ENCODE measurements at regions not wholly inside any gene's neighbourhood (a gene's known extent, or its start where the extent isn't known, plus 50 kb on each side); places are given as distances from the start of the nearest gene placed in this dataset.
A peak's percentile ranks its signal among the peaks of the same experiment; 100 is the strongest.

GRCh38 chr2:17093712-17094111, 424.5 kb downstream of the RAD51AP2 start:
- no peak overlapping the region for H3K4me3 ChIP-seq (ENCODE audit: low read depth, low read length)
- TF ChIP-seq CTCF (IDR thresholded peaks at IDR 0.05; ENCODE audit: insufficient read depth, low read depth, low read length), result no peak
- no peak for DNase-seq (ENCODE audit: low read depth)

- H3K4me3 ChIP-seq (ENCODE audit: low read depth, low read length), result no peak overlapping the region
- peak; percentile 10 for DNase-seq (ENCODE audit: low read depth)
- no peak for TF ChIP-seq CTCF (IDR thresholded peaks at IDR 0.05; ENCODE audit: insufficient read depth, low read depth, low read length)
These were observed 421.4 kb upstream of the CYRIA start for GRCh38 chr2:17086990-17087389.

GRCh38 chr2:17085546-17086202, 420.0 kb upstream of the CYRIA start:
- no peak overlapping the region for H3K4me3 ChIP-seq (ENCODE audit: low read depth, low read length)
- DNase-seq (ENCODE audit: low read depth), result no peak
- TF ChIP-seq CTCF (IDR thresholded peaks at IDR 0.05; ENCODE audit: insufficient read depth, low read depth, low read length), result no peak

GRCh38 chr2:17084877-17085276, 419.2 kb upstream of the CYRIA start:
- TF ChIP-seq CTCF (IDR thresholded peaks at IDR 0.05; ENCODE audit: insufficient read depth, low read depth, low read length), result no peak
- DNase-seq (ENCODE audit: low read depth), result peak; percentile 91
- H3K4me3 ChIP-seq (ENCODE audit: low read depth, low read length), result no peak overlapping the region

GRCh38 chr2:17083902-17084301, 418.3 kb upstream of the CYRIA start:
- peak; percentile 94 for DNase-seq (ENCODE audit: low read depth)
- TF ChIP-seq CTCF (IDR thresholded peaks at IDR 0.05; ENCODE audit: insufficient read depth, low read depth, low read length), result no peak
- no peak overlapping the region for H3K4me3 ChIP-seq (ENCODE audit: low read depth, low read length)

GRCh38 chr2:17079262-17079661, 413.6 kb upstream of the CYRIA start:
- H3K4me3 ChIP-seq (ENCODE audit: low read depth, low read length), result no peak overlapping the region
- TF ChIP-seq CTCF (IDR thresholded peaks at IDR 0.05; ENCODE audit: insufficient read depth, low read depth, low read length), result no peak
- DNase-seq (ENCODE audit: low read depth), result no peak

GRCh38 chr2:17076533-17076932, 410.9 kb upstream of the CYRIA start:
- no peak for TF ChIP-seq CTCF (IDR thresholded peaks at IDR 0.05; ENCODE audit: insufficient read depth, low read depth, low read length)
- no peak overlapping the region for H3K4me3 ChIP-seq (ENCODE audit: low read depth, low read length)
- peak; percentile 31 for DNase-seq (ENCODE audit: low read depth)

Data from fibroblast of villous mesenchyme (primary cell).